Liver (tissue), 8 donors: ENCODE measurements at regions not wholly inside any gene's neighbourhood (a gene's known extent, or its start where the extent isn't known, plus 50 kb on each side); places are given as distances from the start of the nearest gene placed in this dataset.
"Not testable (repeated sequence)": the region's sequence is repeated elsewhere in the genome, so short reads cannot be mapped to it uniquely, and the experiment has no call there.

Experiments
- DNase-seq: peaks from one replicate; pipeline ENCODE4 v3.0.0-alpha.2; 2017; ENCODE audit warnings: low spot score
- H3K27ac ChIP-seq, 2 donors: one replicate each; pipeline ENCODE4 v1.7.0; 2013; ENCODE audit warnings: inconsistent platforms in 2 of 2, low read length in 2 of 2, control low read depth in 1 of 2, low read depth in 1 of 2, mild to moderate bottlenecking in 1 of 2
- H3K27me3 ChIP-seq, 4 donors: one replicate each; pipeline versions ENCODE4 v1.6.1 to v1.7.0; 2013; ENCODE audit warnings: low read length in 3 of 4, inconsistent platforms in 1 of 4, mild to moderate bottlenecking in 1 of 4, moderate library complexity in 1 of 4; ENCODE audit not compliant: control insufficient read depth in 4 of 4, insufficient read depth in 4 of 4
- H3K36me3 ChIP-seq, 4 donors: one replicate each; pipeline versions ENCODE4 v1.6.1 to v1.7.0; 2013; ENCODE audit warnings: low read length in 3 of 4, mild to moderate bottlenecking in 3 of 4, low read depth in 1 of 4, moderate library complexity in 1 of 4; ENCODE audit not compliant: control insufficient read depth in 4 of 4, insufficient read depth in 3 of 4
- H3K4me1 ChIP-seq, 4 donors: one replicate each; pipeline versions ENCODE4 v1.6.1 to v1.7.0; 2013; ENCODE audit warnings: low read length in 3 of 4, mild to moderate bottlenecking in 3 of 4, moderate library complexity in 1 of 4; ENCODE audit not compliant: control insufficient read depth in 4 of 4, insufficient read depth in 4 of 4
- H3K4me3 ChIP-seq, 3 donors: one replicate each; pipeline versions ENCODE4 v1.6.1 to v1.7.0; 2013; ENCODE audit warnings: low read length in 3 of 3, control low read depth in 1 of 3, low read depth in 1 of 3, mild to moderate bottlenecking in 1 of 3
- H3K9ac ChIP-seq, 2 donors: one replicate each; pipeline ENCODE4 v1.7.0; 2013; ENCODE audit warnings: low read length in 2 of 2, mild to moderate bottlenecking in 2 of 2, moderate library complexity in 2 of 2, control low read depth in 1 of 2, low read depth in 1 of 2
- H3K9me3 ChIP-seq, 4 donors: one replicate each; pipeline versions ENCODE4 v1.6.1 to v1.7.0; 2013; ENCODE audit warnings: low read length in 3 of 4; ENCODE audit not compliant: control insufficient read depth in 4 of 4
- ATF3 ChIP-seq: IDR thresholded peaks from 2 replicates; pipeline ENCODE4 v1.6.1; 2016; ENCODE audit warnings: antibody characterized with exemption
- CTCF ChIP-seq: fragments of 150-350 bp; IDR thresholded peaks from 2 replicates; pipeline ENCODE4 v1.5.1; 2017; ENCODE audit warnings: improper control_type of control experiment, low read depth, low read length; ENCODE audit not compliant: missing input control
- EGR1 ChIP-seq, 2 donors: IDR thresholded peaks; 2 replicates each; pipeline ENCODE4 v1.6.1; 2016 to 2018; ENCODE audit warnings: antibody characterized with exemption in 2 of 2, low read depth in 2 of 2
- GABPA ChIP-seq, 2 donors: IDR thresholded peaks in 1 of 2; conservative IDR thresholded peaks in 1 of 2; 2 replicates each; pipeline ENCODE4 v1.6.1; 2016; ENCODE audit warnings: antibody characterized with exemption in 2 of 2, mild to moderate bottlenecking in 1 of 2, moderate library complexity in 1 of 2
- HNF4A ChIP-seq, 2 donors: conservative IDR thresholded peaks; 2 replicates each; pipeline ENCODE4 v1.6.1; 2016; ENCODE audit warnings: antibody characterized with exemption in 2 of 2, mild to moderate bottlenecking in 2 of 2
- HNF4G ChIP-seq: IDR thresholded peaks from 2 replicates; pipeline ENCODE4 v1.6.1; 2016; ENCODE audit warnings: antibody characterized with exemption
- JUND ChIP-seq, 2 donors: IDR thresholded peaks; 2 replicates each; pipeline ENCODE4 v1.6.1; 2016; ENCODE audit warnings: antibody characterized with exemption in 2 of 2
- MAX ChIP-seq: IDR thresholded peaks from 2 replicates; pipeline ENCODE4 v1.6.1; 2016; ENCODE audit warnings: antibody characterized with exemption
- NR2F2 ChIP-seq: IDR thresholded peaks from 2 replicates; pipeline ENCODE4 v1.6.1; 2016; ENCODE audit warnings: antibody characterized with exemption
- RAD21 ChIP-seq, 2 donors: IDR thresholded peaks; 2 replicates each; pipeline ENCODE4 v1.6.1; 2016; ENCODE audit warnings: antibody characterized with exemption in 2 of 2, mild to moderate bottlenecking in 2 of 2
- RXRA ChIP-seq, 2 donors: IDR thresholded peaks; 2 replicates each; pipeline ENCODE4 v1.6.1; 2017 to 2018; ENCODE audit warnings: antibody characterized with exemption in 2 of 2, mild to moderate bottlenecking in 1 of 2
- SP1 ChIP-seq: IDR thresholded peaks from 2 replicates; pipeline ENCODE4 v1.6.1; 2018; ENCODE audit warnings: antibody characterized with exemption, mild to moderate bottlenecking
- TAF1 ChIP-seq: conservative IDR thresholded peaks from 2 replicates; pipeline ENCODE4 v1.6.1; 2016; ENCODE audit warnings: antibody characterized with exemption, mild to moderate bottlenecking
- YY1 ChIP-seq: IDR thresholded peaks from 2 replicates; pipeline ENCODE4 v1.6.1; 2016; ENCODE audit warnings: antibody characterized with exemption, mild to moderate bottlenecking
- WGBS: extraction: QIAGEN DNeasy Blood & Tissue Kit; methylation state at CpG from one replicate; pipeline ENCODE4 v1.1.7; 2013; 5-methylcytosine and 5-hydroxymethylcytosine counted together
- donor health status: healthy.
- donor health status: healthy.
- donor health status: healthy.
- donor health status: healthy.
- donor health status: healthy.

- H3K27ac ChIP-seq: no peak overlapping the region
- H3K9me3 ChIP-seq: peaks cover 3 to 7% (median 4%) of the 10 kb centered on the region in 4 donors
- H3K9ac ChIP-seq: no peak overlapping the region
- no peaks in the 10 kb centered on the region for H3K27me3 ChIP-seq
- TF ChIP-seq ATF3: no peak
- no peak for TF ChIP-seq HNF4A (conservative IDR thresholded peaks at IDR 0.05)
- TF ChIP-seq EGR1 (IDR thresholded peaks at IDR 0.05; ENCODE audit: low read depth in 2 of 2): no peak
- no peak for TF ChIP-seq TAF1
- TF ChIP-seq JUND (IDR thresholded peaks at IDR 0.05): no peak
- TF ChIP-seq CTCF: no peak
- no peak for TF ChIP-seq RXRA (IDR thresholded peaks at IDR 0.05)
- WGBS: 65% methylated on average over 2 of the region's 2 CpGs
- no peaks in the 10 kb centered on the region for H3K36me3 ChIP-seq
- H3K4me3 ChIP-seq: no peak overlapping the region
- no peak for DNase-seq
- no peaks in the 10 kb centered on the region for H3K4me1 ChIP-seq
Measured at GRCh38 chr6:165135889-165136288, 173.5 kb downstream of the C6orf118 start.

- no peak overlapping the region for H3K27ac ChIP-seq
- H3K9ac ChIP-seq: no peak overlapping the region
- no peaks in the 10 kb centered on the region for H3K36me3 ChIP-seq
- peaks cover 0 to 3% (median 0%) of the 10 kb centered on the region in 4 donors for H3K9me3 ChIP-seq
- DNase-seq: no peak
- WGBS: 56% methylated on average over 4 of the region's 4 CpGs
- no peak overlapping the region for H3K4me3 ChIP-seq
- no peaks in the 10 kb centered on the region for H3K4me1 ChIP-seq
- no peaks in the 10 kb centered on the region for H3K27me3 ChIP-seq
- TF ChIP-seq RXRA (IDR thresholded peaks at IDR 0.05): no peak
- TF ChIP-seq SP1: no peak
- TF ChIP-seq EGR1 (IDR thresholded peaks at IDR 0.05; ENCODE audit: low read depth in 2 of 2): no peak
- TF ChIP-seq HNF4G: no peak
- no peak for TF ChIP-seq NR2F2
- no peak for TF ChIP-seq RAD21 (IDR thresholded peaks at IDR 0.05)
- no peak for TF ChIP-seq GABPA (IDR thresholded peaks at IDR 0.05 in 1 of 2, conservative IDR thresholded peaks at IDR 0.05 in 1 of 2)
- no peak for TF ChIP-seq YY1
- TF ChIP-seq MAX: no peak
Measured at GRCh38 chr6:165129086-165129485, 180.3 kb downstream of the C6orf118 start.

GRCh38 chr6:165127743-165128142 lies 181.7 kb downstream of the C6orf118 start:
- H3K27me3 ChIP-seq, H3K4me1 ChIP-seq, H3K36me3 ChIP-seq, DNase-seq, H3K9ac ChIP-seq, H3K4me3 ChIP-seq, H3K9me3 ChIP-seq, H3K27ac ChIP-seq: not testable (repeated sequence)
- WGBS: 68% methylated on average over 17 of the region's 17 CpGs

GRCh38 chr6:165124681-165125080 lies 184.7 kb downstream of the C6orf118 start:
- WGBS: 78% methylated on average over 2 of the region's 4 CpGs
- DNase-seq: not testable (repeated sequence)

More at GRCh38 chr6:165124681-165125080, 184.7 kb downstream of the C6orf118 start:
- H3K27ac ChIP-seq, H3K4me3 ChIP-seq, H3K9ac ChIP-seq, H3K36me3 ChIP-seq, H3K4me1 ChIP-seq, H3K9me3 ChIP-seq, H3K27me3 ChIP-seq: not testable (repeated sequence)
